ENCODE measurements at regions not wholly inside any gene's neighbourhood (a gene's known extent, or its start where the extent isn't known, plus 50 kb on each side); places are given as distances from the start of the nearest gene placed in this dataset.

DNA sequence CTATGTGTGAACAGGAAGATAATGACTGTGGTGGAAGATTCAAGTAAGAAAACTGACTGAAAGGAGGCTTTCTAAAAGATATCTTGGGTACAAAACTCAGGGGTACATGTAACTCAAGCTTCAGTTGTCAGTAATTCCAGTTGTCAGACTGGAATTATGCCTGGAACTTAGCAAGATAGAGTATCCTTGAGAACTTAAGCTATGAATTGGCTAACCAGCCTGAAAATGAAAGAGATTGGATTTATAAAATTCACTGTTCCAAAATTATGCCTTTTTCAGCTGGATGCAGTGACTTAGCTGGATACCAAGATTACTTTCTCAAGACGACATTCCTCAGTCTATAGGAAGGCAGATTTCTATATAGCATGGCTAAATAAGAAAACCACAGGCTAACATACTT is 221.9 kb upstream of the ZBTB20 start:
- H3K36me3 Mint-ChIP-seq (ENCODE audit: low read depth): no peaks in the 10 kb centered on the region
- H3K4me1 Mint-ChIP-seq: no peaks in the 10 kb centered on the region
- H3K27me3 Mint-ChIP-seq (ENCODE audit: low read depth): no peaks in the 10 kb centered on the region
- H3K4me3 Mint-ChIP-seq: no peak overlapping the region
- no peak overlapping the region for H3K27ac Mint-ChIP-seq
- H3K9me3 Mint-ChIP-seq: no peaks in the 10 kb centered on the region
- TF ChIP-seq CTCF (IDR thresholded peaks at IDR 0.05; ENCODE audit: unreplicated experiment in 3 of 3): no peak

GRCh38 chr3:115375362-115375761 is 228.3 kb upstream of the ZBTB20 start:
- Mint-ChIP-seq H3K27ac (no peak overlapping the region), H3K27me3 (ENCODE audit: low read depth) (no peaks in the 10 kb centered on the region), H3K4me1 (no peaks in the 10 kb centered on the region), H3K36me3 (ENCODE audit: low read depth) (no peaks in the 10 kb centered on the region), H3K4me3 (no peak overlapping the region), H3K9me3 (no peaks in the 10 kb centered on the region)
- TF ChIP-seq CTCF (IDR thresholded peaks at IDR 0.05; ENCODE audit: unreplicated experiment in 3 of 3): no peak

DNA sequence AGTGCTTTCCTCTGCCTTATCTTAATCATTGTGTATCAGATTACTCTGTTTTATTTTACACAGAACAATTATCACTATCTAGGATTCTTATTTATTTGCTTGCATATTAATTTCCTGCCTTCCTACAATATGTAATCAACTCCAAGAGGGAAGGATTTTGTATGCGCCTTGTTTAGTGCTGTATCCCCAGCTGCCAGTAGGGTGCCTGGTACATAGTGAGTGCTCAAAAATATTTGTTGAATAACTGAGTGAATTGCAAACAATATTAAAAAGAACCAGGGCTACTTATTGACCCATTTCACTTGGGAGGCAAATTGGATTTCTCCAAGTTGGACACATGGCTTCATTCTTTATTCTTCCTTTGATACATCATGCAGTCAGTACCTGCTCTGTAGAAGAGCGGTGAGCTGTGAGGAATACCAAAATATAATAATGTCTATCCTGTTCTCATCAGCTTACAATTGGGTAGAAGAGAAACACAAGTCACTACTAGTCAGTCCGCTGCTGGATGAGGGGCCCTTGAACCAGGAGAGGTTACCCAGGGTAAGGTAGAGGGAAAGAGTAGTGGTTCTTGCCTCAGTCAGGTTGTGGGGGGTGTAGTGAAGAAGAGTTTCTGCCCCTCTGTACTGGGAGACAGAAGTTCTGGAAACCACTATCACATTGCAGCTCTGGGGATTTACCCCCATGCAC is 233.9 kb upstream of the ZBTB20 start:
- Mint-ChIP-seq H3K27me3 (ENCODE audit: low read depth) (no peaks in the 10 kb centered on the region), H3K36me3 (ENCODE audit: low read depth) (no peaks in the 10 kb centered on the region), H3K9me3 (no peaks in the 10 kb centered on the region), H3K4me3 (no peak overlapping the region), H3K4me1 (no peaks in the 10 kb centered on the region), H3K27ac (no peak overlapping the region)
- no peak for TF ChIP-seq CTCF (IDR thresholded peaks at IDR 0.05; ENCODE audit: unreplicated experiment in 3 of 3)

DNA sequence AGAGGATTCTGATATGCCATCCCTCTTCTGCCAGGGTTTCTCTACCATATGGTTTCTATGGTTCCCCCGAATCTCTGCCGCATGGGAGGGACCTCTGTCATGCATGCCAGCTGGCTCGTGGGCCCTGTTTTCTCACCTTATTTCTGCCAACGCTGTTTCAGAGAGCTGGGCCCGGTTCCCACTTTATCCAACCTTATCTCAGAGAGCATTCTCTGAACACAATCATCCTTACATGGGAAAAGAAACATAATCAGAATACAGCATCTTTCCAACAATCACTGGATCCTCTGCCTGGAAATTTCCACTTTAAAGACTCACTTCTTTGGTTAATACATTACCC is 234.5 kb upstream of the ZBTB20 start:
- H3K9me3 Mint-ChIP-seq: no peaks in the 10 kb centered on the region

DNA sequence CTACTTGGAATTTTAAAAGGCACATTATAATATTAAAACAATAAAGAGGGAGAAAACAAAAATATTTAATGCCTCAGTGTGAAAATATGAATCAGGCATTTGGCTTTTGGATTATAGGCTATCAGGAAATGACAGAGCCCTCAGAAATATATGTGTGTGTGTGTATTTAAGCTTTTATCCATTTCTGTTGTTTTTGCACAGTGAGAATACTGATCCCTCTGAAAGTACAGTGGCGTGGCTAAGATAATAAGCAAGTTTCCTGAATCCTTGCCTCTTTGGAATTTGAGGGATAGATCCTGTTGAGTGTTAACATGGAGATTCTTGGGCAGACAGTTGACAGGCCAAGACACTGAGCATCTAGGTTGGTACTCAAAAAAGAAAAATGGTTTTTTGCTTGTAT is 234.8 kb upstream of the ZBTB20 start:
- H3K27ac Mint-ChIP-seq: no peak overlapping the region
- H3K36me3 Mint-ChIP-seq (ENCODE audit: low read depth): no peaks in the 10 kb centered on the region
- no peaks in the 10 kb centered on the region for H3K4me1 Mint-ChIP-seq
- no peak overlapping the region for H3K4me3 Mint-ChIP-seq
- no peaks in the 10 kb centered on the region for H3K27me3 Mint-ChIP-seq (ENCODE audit: low read depth)
- no peak for TF ChIP-seq CTCF (IDR thresholded peaks at IDR 0.05; ENCODE audit: unreplicated experiment in 3 of 3)
- H3K9me3 Mint-ChIP-seq: no peaks in the 10 kb centered on the region

More for the DNA sequence above, 234.5 kb upstream of the ZBTB20 start:
- no peak overlapping the region for H3K27ac Mint-ChIP-seq
- H3K4me3 Mint-ChIP-seq: no peak overlapping the region
- no peaks in the 10 kb centered on the region for H3K4me1 Mint-ChIP-seq
- H3K36me3 Mint-ChIP-seq (ENCODE audit: low read depth): no peaks in the 10 kb centered on the region
- H3K27me3 Mint-ChIP-seq (ENCODE audit: low read depth): no peaks in the 10 kb centered on the region
- TF ChIP-seq CTCF (IDR thresholded peaks at IDR 0.05; ENCODE audit: unreplicated experiment in 3 of 3): no peak

GRCh38 chr3:115384381-115384780 is 237.3 kb upstream of the ZBTB20 start:
- Mint-ChIP-seq H3K4me1 (peaks cover 18% of the 10 kb centered on the region), H3K27me3 (ENCODE audit: low read depth) (no peaks in the 10 kb centered on the region), H3K9me3 (no peaks in the 10 kb centered on the region), H3K4me3 (no peak overlapping the region), H3K27ac (no peak overlapping the region), H3K36me3 (ENCODE audit: low read depth) (no peaks in the 10 kb centered on the region)
- no peak for TF ChIP-seq CTCF (IDR thresholded peaks at IDR 0.05; ENCODE audit: unreplicated experiment in 3 of 3)

Measured in nephron (organoid).